GM12878 (cell line): ENCODE measurements at regions not wholly inside any gene's neighbourhood (a gene's known extent, or its start where the extent isn't known, plus 50 kb on each side); places are given as distances from the start of the nearest gene placed in this dataset.

Source experiments
- ATAC-seq: fragments of 200-7000 bp; cut with Tn5 transposase; 3 replicates; pipeline ENCODE4 v1.9.1; 2020; ENCODE audit warnings: mild to moderate bottlenecking, moderate library complexity
- BruUV-seq: library from RNA; stranded (reverse); fragments of 400-500 nt; replicated peaks from 2 replicates; lab custom pipeline; 2021; lab: Mats Ljungman, UMichigan
- CTCF ChIA-PET: fragments of 300-600 bp; sonication (Branson Sonifier 250); formaldehyde crosslinking; extraction: SDS; loops from one replicate; lab custom pipeline; 2021; ENCODE audit warnings: inconsistent platforms; lab: Yijun Ruan, JAX
- POLR2A ChIA-PET: fragments of 350-600 bp; formaldehyde crosslinking; extraction: SDS; loops from one replicate; lab custom pipeline; 2021; ENCODE audit warnings: inconsistent platforms; lab: Charles Lee
- RAD21 ChIA-PET: fragments of 300-600 bp; sonication (Branson Sonifier 250); formaldehyde crosslinking; loops from one replicate; lab custom pipeline; 2023; ENCODE audit warnings: antibody characterized with exemption; ENCODE audit not compliant: unreplicated experiment; lab: Charles Lee
- SMC1A ChIA-PET: fragments of 300-600 bp; sonication (Branson Sonifier 250); formaldehyde crosslinking; loops from one replicate; lab custom pipeline; 2023; ENCODE audit not compliant: unreplicated experiment, uncharacterized antibody; lab: Charles Lee
- DNase-seq: peaks from one replicate; pipeline ENCODE4 v3.0.0-alpha.2; 2011; ENCODE audit warnings: low read depth, low spot score
- FAIRE-seq: peaks from 3 replicates; lab custom pipeline; 2011; peaks lifted over from hg19 to GRCh38; lab: Jason Lieb, UNC
- H2AFZ ChIP-seq: 2 replicates; pipeline ENCODE4 v1.6.0; 2011; ENCODE audit warnings: low read depth, low read length, control low read depth; ENCODE audit not compliant: control insufficient read depth
- H3K27ac ChIP-seq: 2 replicates; pipeline ENCODE4 v1.5.1; 2011; ENCODE audit warnings: control low read depth; ENCODE audit not compliant: control insufficient read depth, insufficient read depth
- H3K27me3 ChIP-seq, 2 experiments: replicated peaks in 1 of 2; 2 replicates each; pipeline versions ENCODE4 v1.6.0 to v1.6.1; 2011; ENCODE audit warnings: low read length in 1 of 2; ENCODE audit not compliant: control insufficient read depth in 2 of 2, insufficient read depth in 2 of 2
- H3K36me3 ChIP-seq, 2 experiments: 2 replicates each; pipeline ENCODE4 v1.5.1; 2011; ENCODE audit warnings: low read length in 1 of 2; ENCODE audit not compliant: control insufficient read depth in 2 of 2, insufficient read depth in 2 of 2
- H3K4me1 ChIP-seq: 2 replicates; pipeline ENCODE4 v1.6.1; 2011; ENCODE audit warnings: mild to moderate bottlenecking, low read length, moderate library complexity, mixed read lengths; ENCODE audit not compliant: control insufficient read depth, insufficient read depth
- H3K4me2 ChIP-seq: 2 replicates; pipeline ENCODE4 v1.6.0; 2011; ENCODE audit warnings: control low read depth; ENCODE audit not compliant: control insufficient read depth, insufficient read depth
- H3K4me3 ChIP-seq: fragments of 200-600 bp; sonication (generic); 2 replicates; pipeline ENCODE4 v1.5.1; 2016
- H3K79me2 ChIP-seq: 2 replicates; pipeline ENCODE4 v1.6.0; 2011; ENCODE audit warnings: low read length; ENCODE audit not compliant: control insufficient read depth, insufficient read depth
- H3K9ac ChIP-seq: 2 replicates; pipeline ENCODE4 v1.8.0; 2011; ENCODE audit warnings: low read length, control low read depth, mixed read lengths; ENCODE audit not compliant: control insufficient read depth, insufficient read depth
- H3K9me3 ChIP-seq: replicated peaks from 3 replicates; pipeline ENCODE4 v1.5.1; 2011; ENCODE audit warnings: mild to moderate bottlenecking, low read length; ENCODE audit not compliant: control insufficient read depth, insufficient read depth
- H4K20me1 ChIP-seq: 2 replicates; pipeline ENCODE4 v1.6.0; 2011; ENCODE audit not compliant: control insufficient read depth, insufficient read depth
- ASH2L ChIP-seq: fragments of 300-600, 200-600 bp; sonication (generic); IDR thresholded peaks from 2 replicates; pipeline ENCODE4 v1.6.1; 2017; ENCODE audit warnings: low read depth, mild to moderate bottlenecking, borderline replicate concordance
- ELK1 ChIP-seq: IDR thresholded peaks from 2 replicates; pipeline ENCODE4 v1.6.1; 2012; ENCODE audit warnings: low read depth, low read length, improper control_type of control experiment
- EZH2 ChIP-seq: IDR thresholded peaks from 2 replicates; pipeline ENCODE4 v1.6.1; 2012; ENCODE audit warnings: low read depth, mild to moderate bottlenecking, control low read depth, inconsistent platforms, low read length, borderline replicate concordance; ENCODE audit not compliant: control insufficient read depth
- FOS ChIP-seq: IDR thresholded peaks from 3 replicates; pipeline ENCODE4 v1.6.1; 2011; ENCODE audit warnings: borderline replicate concordance; ENCODE audit not compliant: insufficient read length; ENCODE audit errors: extremely low read depth
- FOXM1 ChIP-seq: IDR thresholded peaks from 2 replicates; pipeline ENCODE4 v1.6.1; 2012; ENCODE audit warnings: low read depth, mild to moderate bottlenecking, inconsistent platforms, low read length, moderate library complexity
- KAT2A ChIP-seq: conservative IDR thresholded peaks from 2 replicates; pipeline ENCODE4 v1.6.1; 2011; ENCODE audit warnings: low read depth, low read length; ENCODE audit not compliant: control insufficient read depth
- MEF2A ChIP-seq: IDR thresholded peaks from 2 replicates; pipeline ENCODE4 v1.6.1; 2011; ENCODE audit warnings: low read depth, mild to moderate bottlenecking, low read length, moderate library complexity; ENCODE audit not compliant: insufficient read depth
- MEF2B ChIP-seq: fragments of 450-650 bp; IDR thresholded peaks from 2 replicates; pipeline ENCODE4 v1.6.1; 2018; ENCODE audit warnings: mild to moderate bottlenecking, moderate library complexity; ENCODE audit not compliant: partially characterized antibody, poor library complexity, severe bottlenecking
- MTA3 ChIP-seq: IDR thresholded peaks from 2 replicates; pipeline ENCODE4 v1.6.1; 2012; ENCODE audit warnings: low read length, inconsistent platforms, borderline replicate concordance
- PML ChIP-seq: IDR thresholded peaks from 2 replicates; pipeline ENCODE4 v1.6.1; 2012; ENCODE audit warnings: low read length, inconsistent platforms
- POU2F2 ChIP-seq: IDR thresholded peaks from 3 replicates; pipeline ENCODE4 v1.6.1; 2011; ENCODE audit warnings: low read depth, mild to moderate bottlenecking, low read length, borderline replicate concordance
- RAD21 ChIP-seq: IDR thresholded peaks from 2 replicates; pipeline ENCODE4 v1.6.1; 2011; ENCODE audit warnings: mild to moderate bottlenecking, low read depth, low read length, moderate library complexity; ENCODE audit not compliant: insufficient read depth
- SMC3 ChIP-seq: IDR thresholded peaks from 2 replicates; pipeline ENCODE4 v1.6.1; 2011; ENCODE audit warnings: low read length, improper control_type of control experiment, borderline replicate concordance
- TAF1 ChIP-seq: IDR thresholded peaks from 2 replicates; pipeline ENCODE4 v1.6.1; 2011; ENCODE audit warnings: mild to moderate bottlenecking, low read depth, low read length, borderline replicate concordance
- WGBS: methylation state at CpG from one replicate; pipeline ENCODE4 v1.1.6; 2016; ENCODE audit warnings: low lambda C conversion rate; ENCODE audit not compliant: insufficient replicate concordance, insufficient coverage; ENCODE audit errors: missing lambda C conversion rate; 5-methylcytosine and 5-hydroxymethylcytosine counted together
- in situ Hi-C: fragments of 300-500 bp; cut with MboI; formaldehyde crosslinking; loops from 9 replicates; pipeline ENCODE4 v1.14.3; 2018; ENCODE audit warnings: mixed read lengths
- intact Hi-C: fragments of 100-400 bp; cut with micrococcal nuclease; formaldehyde crosslinking; loops from one replicate; pipeline ENCODE4 v1.14.2; 2022; ENCODE audit not compliant: unreplicated experiment
- TF ChIP-seq, protein P1 (sequence below): fragments of 450-650 bp; conservative IDR thresholded peaks from 2 replicates; pipeline ENCODE4 v1.6.1; 2017; ENCODE audit warnings: mild to moderate bottlenecking, moderate library complexity

- H3K9me3 ChIP-seq: no peaks in the 10 kb centered on the region
- FAIRE-seq: no peak
- CTCF ChIA-PET: interaction anchor here (0.6 kb wide), 1 partner anchor 173 kb away, joined by 3 read pairs; no protein-coding TSS in a partner anchor
- H3K4me1 ChIP-seq: no peaks in the 10 kb centered on the region
- RAD21 ChIA-PET: no interaction called here
- H3K27me3 ChIP-seq: no peaks in the 10 kb centered on the region
- no peak overlapping the region for H3K27ac ChIP-seq
- POLR2A ChIA-PET: no interaction called here
- ATAC-seq: no peak
- DNase-seq: no peak
- H2AFZ ChIP-seq: no peak overlapping the region
- in situ Hi-C loops (no loop called here), intact Hi-C loops (no loop called here)
- H3K36me3 ChIP-seq: no peaks in the 10 kb centered on the region
- TF ChIP-seq RAD21 (no peak), ASH2L (no peak), MEF2B (no peak), FOS (no peak), MEF2A (no peak), TAF1 (no peak), PML (no peak), FOXM1 (no peak), EZH2 (no peak), MTA3 (no peak), SMC3 (no peak), ELK1 (no peak), KAT2A (no peak), POU2F2 (no peak)
- TF ChIP-seq, protein P1, sequence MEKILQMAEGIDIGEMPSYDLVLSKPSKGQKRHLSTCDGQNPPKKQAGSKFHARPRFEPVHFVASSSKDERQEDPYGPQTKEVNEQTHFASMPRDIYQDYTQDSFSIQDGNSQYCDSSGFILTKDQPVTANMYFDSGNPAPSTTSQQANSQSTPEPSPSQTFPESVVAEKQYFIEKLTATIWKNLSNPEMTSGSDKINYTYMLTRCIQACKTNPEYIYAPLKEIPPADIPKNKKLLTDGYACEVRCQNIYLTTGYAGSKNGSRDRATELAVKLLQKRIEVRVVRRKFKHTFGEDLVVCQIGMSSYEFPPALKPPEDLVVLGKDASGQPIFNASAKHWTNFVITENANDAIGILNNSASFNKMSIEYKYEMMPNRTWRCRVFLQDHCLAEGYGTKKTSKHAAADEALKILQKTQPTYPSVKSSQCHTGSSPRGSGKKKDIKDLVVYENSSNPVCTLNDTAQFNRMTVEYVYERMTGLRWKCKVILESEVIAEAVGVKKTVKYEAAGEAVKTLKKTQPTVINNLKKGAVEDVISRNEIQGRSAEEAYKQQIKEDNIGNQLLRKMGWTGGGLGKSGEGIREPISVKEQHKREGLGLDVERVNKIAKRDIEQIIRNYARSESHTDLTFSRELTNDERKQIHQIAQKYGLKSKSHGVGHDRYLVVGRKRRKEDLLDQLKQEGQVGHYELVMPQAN: no peak
- SMC1A ChIA-PET: interaction anchor here (0.9 kb wide), 1 partner anchor 10 kb away, joined by 3 read pairs; no protein-coding TSS in a partner anchor
- H3K9ac ChIP-seq: no peak overlapping the region
- WGBS: 50% methylated on average over 8 of the region's 8 CpGs
- H3K4me3 ChIP-seq: no peak overlapping the region
- H3K79me2 ChIP-seq: no peaks in the 10 kb centered on the region
- no peak overlapping the region for H3K4me2 ChIP-seq
- no TSS peak for BruUV-seq
- no peaks in the 10 kb centered on the region for H4K20me1 ChIP-seq
These were observed 815.3 kb upstream of the HS6ST1 start for GRCh38 chr2:129133692-129134641.
